GM04503 (cell line): ENCODE measurements at regions not wholly inside any gene's neighbourhood (a gene's known extent, or its start where the extent isn't known, plus 50 kb on each side); places are given as distances from the start of the nearest gene placed in this dataset.

Source experiments
- DNase-seq: peaks from one replicate; pipeline ENCODE4 v3.0.0-alpha.2; 2012; ENCODE audit warnings: low read depth

DNA sequence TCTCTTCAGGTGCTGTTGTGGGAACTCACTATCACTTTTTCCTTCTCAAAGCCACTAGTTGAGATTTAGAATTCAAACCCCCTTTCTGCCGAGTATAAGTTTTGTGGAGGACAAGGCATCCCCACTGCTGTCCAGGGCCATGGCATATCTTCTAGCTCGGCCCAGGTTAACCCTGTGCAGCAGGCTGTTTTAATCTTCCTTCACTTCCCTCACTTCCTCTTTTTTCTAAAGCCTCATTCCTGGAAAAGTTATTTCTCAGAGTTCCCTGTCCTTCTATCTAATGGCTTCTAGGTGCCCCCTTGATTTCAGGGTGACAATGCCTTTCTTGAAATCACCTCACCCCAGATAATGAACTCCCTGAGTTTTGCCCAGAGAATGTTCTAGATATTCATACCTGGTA lies 222.3 kb downstream of the SNX10 start:
- DNase-seq = no peak

DNA sequence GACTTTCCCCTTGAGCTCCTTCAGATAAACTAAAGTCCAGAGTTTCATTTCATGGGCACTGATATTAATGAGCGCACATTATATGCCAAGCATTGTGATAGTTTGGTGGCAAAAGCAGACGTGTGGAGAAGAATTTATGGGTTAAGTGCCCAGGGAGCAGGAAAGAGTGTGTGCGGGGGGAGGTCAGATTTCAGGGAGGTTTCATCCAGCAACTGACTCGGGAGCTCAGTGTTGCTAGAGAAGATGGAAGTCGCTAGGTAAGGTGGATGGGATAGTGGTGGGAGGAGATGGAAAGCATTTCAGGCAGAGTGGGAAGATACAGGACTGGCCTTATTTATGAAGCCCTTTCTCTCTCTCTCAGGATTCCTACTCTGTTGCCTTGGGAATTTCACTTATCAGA lies 223.0 kb downstream of the SNX10 start:
- no peak for DNase-seq

DNA sequence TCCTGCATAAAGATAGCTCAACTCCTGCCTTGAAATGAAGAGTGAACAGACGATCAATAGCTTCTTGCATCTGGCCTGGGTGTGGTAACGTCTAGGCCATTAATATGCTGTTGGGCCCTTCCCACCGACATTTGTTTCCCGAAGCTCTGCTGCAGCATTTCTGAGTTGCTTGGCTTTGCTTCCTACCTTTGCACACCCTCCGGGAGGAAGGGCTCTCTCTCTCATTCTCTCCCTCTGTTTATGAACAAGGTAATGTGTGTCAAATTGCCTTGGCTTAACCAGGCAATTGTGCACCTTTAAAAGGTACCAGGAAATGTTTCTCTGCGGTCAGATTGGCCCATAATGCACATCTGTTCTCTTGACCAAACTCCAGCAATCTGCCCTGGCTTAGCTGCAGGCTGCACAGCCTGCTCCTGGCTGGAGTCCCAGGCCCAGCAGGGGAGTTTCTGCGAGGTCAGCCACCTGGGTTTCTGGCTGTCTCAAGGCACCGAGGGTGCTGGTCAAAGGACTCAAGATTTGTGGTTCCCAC lies 223.7 kb downstream of the SNX10 start:
- DNase-seq = no peak

DNA sequence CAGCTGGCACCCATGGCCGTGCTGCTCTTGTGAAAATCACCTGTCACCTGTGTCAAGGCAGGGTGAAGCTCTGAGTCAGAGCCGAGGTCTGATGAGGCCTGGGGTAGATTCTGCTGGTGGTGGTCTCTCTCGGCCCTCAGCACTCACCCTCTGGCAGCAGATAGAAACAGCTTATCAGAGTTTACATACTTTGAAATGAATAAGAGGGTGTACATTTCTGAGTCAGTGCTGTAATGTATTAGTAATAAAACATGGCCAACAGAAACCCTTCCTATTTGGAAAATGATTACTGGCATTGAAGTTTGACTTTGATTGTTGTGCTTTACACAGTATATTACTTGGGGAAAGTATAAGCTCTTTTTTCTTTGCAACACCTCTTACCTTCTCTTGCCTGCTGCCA lies 228.8 kb downstream of the SNX10 start:
- DNase-seq = no peak

DNA sequence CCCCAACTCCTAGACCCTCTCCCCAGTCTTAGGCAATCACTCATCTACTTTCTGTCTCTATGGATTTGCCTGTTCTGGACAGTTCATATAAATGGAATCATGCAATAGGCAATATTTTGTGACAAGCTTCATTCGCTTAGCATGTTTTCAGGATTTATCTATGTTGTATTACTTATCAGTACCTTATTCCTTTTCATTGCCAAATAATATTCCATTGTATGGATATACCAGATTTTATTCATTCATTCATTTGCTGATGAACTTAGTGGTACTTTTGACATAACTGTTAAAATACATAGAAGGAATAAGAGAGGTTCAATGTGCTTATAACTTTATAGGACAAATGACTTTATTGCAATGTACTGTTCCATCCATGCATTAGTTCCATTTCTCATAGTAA lies 231.0 kb downstream of the SNX10 start:
- no peak for DNase-seq

DNA sequence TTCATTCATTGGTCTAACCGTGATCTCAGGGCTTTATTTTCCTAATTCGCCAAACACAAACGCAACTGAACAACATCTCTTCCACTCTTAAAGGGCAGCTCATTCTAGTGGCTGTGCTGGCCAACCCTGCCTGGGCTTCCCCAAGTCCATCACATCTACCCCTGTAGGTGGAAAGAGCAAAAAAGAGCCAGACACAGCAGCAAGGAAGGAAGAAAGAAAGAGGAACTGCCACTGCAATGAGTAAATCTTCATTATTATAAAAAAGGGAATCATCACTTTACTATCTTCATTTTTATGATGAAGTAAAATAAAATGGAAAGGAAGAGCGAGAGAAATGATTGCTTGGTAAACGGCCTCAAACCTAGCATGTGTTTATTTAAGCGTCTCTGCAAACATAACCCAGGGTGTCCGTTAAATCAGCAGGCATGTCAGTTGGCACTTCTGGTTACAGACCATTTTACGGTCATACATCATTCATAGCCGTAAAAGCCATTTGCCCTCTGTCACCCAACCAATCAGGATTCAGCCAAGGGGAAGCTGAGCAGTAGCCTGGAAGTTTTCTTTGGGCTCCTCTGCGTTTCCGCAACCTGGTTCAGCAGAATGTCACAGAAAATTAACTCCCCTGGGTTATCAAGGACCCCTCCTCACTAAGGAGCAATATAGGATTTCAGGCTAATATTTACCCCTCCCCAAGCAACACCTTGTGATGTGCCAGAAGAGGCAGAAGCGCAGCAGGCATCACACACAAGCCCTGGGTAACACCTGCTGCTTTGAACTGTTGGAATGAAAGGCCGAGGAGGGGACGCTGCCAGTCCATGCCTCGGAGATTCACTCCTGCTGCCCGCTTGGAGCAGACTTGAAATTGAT lies 234.0 kb downstream of the SNX10 start:
- no peak for DNase-seq

DNA sequence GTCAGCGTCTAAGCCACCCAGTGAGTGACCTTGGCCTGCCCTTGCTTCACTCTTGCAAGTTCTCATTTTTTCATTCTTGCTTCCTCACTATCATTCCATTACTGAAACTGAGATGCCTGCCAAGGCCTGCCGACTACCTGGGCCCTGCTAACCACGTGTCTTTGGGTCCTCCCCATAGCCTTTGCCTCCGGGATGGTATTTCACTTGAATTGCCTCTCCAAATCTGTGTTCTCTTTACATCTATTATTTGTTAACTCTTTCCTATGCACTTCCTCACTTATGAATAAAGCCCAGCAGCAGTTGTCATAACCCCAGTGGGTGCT lies 234.6 kb downstream of the SNX10 start:
- no peak for DNase-seq

DNA sequence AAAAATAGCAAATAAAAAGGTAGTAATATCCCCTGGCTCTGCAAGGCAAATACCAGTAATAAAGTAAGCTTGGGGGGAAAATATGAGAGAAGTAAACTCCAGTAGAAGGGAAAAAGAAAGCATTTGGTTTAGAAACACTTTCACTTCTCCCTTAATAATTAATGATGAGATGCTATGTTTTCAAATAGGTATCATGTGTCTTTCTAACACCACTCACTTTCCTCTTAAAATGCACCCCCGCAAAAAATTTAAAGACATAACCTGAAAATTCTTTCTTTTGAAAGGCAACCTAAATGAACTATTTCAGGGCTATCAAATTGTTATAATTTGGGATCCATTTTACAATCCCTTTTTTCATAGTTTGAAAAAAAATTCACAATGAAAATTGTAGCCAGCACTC lies 240.3 kb downstream of the SNX10 start:
- DNase-seq = no peak

DNA sequence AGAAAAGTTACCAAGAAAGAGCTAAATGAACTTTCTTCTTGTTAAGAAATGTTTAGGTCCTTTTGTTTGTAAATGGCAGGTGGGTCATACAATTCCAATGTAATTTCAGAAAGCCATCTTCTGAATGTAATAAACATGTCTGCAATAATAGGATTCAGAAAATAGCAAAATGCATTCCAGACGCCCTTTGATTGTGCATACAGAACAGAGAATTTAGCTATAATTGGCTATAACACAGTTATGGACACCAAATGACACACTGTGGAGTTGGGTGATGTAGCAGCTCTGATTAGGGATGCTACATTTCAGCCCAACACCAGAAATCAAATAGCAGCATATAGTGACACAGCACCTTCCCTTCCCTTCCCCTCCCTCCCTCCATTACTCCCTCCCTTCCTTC lies 240.8 kb downstream of the SNX10 start:
- DNase-seq = no peak

DNA sequence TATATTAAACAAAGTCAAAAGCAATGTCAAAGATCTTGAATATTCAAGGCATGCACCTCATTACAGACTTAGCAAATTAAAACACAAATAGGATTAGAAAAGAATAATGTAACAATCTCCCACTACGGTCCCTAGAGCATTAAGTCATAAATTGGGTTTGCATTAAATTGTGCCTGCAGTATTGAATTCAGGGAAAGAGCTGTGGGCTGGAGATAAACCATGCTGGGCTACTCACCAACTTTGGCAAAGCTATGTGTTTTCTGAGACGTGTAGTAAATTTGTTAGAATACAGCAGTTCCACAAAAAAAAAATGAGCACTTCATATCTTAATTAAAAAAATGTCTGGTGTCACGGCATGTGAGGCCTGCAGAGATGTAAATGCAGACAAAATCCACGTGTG lies 241.6 kb downstream of the SNX10 start:
- DNase-seq = no peak

DNA sequence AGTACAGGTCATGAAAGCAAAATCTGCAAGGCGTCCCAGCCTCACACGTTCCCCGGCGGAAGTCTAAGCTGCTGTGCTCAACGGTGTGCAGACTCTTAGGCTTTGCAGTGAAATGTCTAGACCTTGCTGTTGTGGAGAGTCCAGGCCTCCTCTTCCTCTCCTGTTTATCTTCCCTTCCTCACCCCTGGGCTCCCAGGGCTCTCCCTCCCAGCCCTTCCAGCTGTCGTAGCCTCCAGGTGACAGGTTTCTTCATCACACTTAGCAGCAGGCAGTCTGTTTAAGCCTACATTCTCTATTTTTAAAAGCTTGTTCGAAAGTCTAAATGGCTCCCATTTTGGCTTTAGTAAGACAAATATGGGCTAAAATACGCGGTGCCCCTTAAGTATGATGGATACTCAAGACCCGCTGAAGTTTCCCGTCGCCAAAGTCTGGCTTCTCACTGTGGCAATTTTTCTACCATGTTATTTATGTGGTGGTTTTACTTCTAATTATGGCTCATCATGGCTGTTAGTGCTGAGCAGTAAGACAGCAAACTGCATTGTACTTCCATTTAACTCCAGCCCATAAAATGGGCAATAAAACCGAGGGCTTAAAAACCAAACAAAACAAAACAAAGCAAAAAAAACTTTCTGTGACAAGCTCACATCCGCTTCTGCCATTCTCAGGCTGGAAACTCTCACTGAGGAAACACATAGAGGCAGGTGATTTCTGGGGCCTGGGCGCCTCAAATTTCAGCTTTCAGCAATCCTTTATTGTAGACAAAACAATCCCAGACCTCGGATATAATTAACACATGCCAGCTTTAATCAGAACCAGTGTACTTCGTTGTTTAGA lies 243.2 kb downstream of the SNX10 start:
- no peak for DNase-seq

DNA sequence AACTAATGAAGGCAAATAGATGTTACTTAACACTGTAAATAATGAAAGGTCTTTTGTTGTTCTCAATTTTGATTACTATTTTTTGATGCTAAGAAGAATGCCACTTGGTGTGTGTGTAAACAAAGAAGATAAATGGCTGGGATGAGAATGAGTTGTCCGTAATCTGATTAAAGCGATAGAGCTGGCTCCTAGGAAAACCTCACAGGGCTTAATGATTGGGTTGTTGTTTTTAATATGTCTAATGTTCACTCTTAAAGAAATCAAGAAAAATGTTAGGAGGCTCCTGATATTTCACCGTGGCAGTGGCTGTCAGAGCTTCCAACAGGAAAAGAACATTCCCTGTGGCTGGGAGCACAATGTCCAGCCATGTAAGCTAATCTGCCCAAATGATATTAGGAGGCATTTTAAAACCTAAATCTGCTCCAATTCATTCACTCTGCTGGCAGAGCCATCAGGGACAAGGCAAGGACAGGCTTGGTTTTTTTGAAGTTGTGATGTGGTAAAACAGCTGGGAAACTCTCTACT lies 243.9 kb downstream of the SNX10 start:
- no peak for DNase-seq

DNA sequence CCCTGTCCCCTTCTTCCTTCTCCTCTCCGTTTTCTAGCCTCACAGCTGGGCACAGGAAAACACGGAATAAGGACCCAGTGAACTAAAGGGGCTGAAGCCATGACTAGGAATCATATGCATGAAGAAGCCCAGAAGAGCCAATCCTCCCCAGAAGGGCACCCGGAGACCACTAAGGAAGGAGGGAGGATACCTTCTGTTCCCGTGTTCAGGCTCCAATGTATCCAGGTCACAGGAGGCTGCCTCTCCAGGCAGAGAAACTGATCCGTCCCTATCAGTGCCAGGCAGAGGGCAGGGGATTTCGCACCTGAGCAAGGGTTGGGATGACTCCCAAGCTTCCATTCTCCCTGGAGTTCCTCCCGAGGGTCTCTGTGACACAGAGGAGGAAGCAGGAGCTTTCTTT lies 246.6 kb downstream of the SNX10 start:
- no peak for DNase-seq

DNA sequence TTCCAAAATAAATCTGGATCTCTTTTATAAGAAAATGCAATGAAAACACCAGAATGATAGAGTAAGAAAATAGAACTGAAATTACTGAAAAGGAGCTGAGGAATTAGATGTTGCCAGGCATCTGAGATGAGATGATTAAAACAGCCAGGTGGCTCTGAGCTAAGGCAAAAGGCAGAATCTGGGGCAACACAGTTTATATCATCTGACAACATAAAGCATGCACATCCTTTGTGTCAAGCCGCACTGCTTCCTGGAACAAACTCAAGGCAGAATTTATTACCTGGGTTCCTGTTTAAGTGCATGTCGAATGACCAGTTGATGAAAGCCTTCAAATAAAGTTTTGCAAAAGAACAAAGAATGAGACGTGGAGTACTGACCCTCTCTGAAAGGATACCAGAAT lies 247.0 kb downstream of the SNX10 start:
- no peak for DNase-seq

DNA sequence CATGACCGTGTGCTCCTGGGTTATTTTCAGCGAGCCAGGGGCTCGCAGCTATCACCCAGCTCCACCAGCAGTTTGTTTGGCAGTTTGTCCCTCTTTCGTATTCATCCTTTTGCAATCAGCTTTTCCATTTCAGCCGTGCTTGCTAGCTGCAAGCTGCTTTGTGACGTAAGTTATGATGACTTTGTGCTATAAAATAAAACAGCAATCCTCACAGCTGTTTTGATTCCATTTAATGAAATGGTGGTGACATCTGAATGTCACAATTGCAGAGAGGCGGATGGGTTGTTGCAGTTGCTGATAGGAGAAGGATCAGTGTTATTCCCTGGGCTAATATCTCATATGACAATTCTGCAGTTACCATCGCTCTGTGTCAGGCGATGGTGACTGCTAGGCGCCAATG lies 251.7 kb downstream of the SNX10 start:
- no peak for DNase-seq

DNA sequence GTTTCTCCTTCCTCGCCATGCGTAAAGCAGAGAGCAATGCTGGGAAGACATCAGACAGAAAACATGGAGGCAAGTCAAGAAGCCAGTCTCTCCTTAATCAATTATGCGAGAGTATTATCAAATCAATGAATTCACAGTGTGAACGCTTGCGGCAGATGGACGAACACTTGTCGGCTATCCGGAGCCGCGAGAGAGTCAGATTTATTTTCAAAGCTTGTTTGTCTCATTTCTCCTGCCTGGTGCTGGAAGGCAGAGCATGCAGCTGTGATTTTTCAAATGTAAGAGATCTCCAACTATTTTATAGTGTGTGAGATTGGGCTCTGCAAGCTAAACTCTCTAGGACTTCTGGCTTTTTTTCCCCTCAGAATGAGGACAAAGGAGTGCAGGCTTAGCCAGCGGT lies 252.3 kb downstream of the SNX10 start:
- DNase-seq = no peak

DNA sequence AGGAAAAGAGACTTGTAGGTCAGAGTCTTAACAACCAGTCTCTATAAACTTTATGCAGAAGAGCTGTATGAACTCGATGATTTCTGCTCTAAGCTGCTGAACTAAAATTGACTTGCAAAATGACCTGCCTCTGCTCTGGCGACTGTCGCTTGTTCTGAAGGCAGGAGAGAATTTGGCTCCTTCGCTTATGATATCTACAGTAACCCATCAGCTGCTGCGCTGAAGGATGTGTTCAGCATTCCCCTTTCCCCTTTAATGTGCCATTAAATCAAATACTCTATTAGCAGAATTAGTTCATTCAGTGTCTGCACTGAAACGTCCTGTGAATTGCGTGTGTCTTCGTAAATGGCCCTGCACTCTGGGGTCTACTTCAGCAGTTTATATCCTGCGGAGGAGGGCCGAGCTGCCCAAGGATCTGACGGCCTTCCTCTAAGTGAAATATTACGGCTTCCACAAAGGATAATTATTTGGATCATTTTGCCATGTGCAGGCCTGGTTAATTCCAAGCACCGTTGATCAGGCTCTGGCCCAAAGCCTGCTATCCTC lies 254.9 kb downstream of the SNX10 start:
- no peak for DNase-seq

DNA sequence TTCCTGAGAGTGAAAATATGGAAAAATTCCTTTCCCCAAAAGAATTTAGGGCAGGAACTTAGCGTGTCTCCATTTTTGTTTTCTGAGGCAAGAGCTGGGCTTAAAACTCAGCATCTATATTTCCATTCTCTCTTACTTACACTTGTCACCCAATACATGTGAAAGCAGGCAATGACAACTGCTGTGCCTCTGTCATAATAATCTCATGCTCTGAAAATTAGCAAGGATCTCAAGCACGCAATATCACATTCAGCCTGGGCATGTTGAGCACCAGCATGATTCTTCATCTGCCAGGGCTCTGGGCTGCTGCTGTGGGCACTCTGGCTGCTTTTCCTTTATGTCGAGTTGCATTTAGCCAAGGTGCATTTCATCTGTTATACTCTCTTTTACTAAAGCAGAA lies 255.5 kb downstream of the SNX10 start:
- no peak for DNase-seq

DNA sequence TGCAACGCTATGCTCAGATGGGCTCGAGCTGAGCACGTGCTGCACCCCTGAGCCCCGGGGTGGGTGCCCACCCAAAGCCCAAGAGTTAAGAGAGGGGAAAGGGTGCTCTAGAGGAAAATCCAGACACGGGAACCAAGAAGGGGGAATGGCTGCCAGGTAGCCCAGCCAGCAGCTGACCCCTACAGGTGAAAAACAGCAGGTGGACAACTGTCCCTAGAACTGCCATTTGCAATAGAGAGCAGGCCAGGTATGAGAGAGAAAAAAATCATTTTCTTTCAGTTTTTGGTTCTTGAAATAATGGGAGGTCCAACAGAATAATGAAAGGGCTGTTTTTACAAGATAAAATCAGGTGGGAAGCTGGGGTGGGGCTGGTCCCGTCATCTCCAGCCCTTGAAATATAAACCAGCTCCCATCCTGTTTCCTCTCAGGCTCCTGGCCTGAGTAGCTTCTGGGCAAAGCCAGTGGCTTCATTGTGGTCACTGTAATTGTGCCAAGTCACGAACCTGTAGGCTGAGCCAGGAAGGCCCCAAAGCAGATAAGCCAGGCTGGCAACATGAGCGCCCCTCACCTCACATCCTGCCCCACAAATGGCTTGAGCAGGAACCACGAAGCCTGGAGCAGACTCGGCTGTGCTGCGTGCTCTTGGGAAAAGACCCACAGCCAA lies 257.8 kb downstream of the SNX10 start:
- DNase-seq = no peak

DNA sequence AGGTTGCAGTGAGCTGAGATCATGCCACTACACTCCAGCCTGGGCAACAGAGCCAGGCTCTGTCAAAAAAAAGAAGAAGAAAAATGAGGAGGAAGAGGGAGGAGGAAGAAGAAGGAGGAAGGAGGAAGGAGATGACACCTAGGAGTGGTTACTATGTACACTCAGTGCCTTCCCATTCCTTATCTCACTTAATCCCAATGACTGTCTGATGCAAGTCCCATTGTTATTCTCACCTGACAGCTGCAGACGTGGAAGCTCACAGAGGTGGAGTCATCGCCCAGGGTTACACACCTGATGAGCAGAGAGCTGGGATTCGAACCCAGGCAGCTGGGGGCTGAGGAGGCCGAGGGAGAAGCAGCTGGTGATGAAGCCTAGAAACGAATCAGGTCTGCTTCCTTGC lies 258.8 kb downstream of the SNX10 start:
- no peak for DNase-seq

DNA sequence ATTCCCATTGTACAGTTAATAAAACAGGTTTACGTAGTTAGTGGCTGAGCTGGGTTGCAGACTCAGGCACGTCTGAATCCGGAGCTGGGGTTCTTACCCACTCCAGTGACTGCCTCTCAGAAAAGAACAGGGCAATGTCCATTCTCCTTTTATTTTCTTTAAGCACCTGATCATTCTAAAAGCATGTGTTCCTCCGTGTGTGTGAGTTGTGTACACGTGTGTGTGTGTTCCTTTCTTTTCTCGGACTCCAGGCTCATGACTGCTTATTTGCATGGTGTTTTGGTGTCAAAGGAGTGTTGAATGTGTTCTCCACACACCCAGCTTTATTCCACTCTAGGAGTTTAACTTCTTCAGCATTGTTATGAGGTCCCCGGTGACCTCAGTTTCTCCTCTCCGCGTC lies 260.1 kb downstream of the SNX10 start:
- no peak for DNase-seq

DNA sequence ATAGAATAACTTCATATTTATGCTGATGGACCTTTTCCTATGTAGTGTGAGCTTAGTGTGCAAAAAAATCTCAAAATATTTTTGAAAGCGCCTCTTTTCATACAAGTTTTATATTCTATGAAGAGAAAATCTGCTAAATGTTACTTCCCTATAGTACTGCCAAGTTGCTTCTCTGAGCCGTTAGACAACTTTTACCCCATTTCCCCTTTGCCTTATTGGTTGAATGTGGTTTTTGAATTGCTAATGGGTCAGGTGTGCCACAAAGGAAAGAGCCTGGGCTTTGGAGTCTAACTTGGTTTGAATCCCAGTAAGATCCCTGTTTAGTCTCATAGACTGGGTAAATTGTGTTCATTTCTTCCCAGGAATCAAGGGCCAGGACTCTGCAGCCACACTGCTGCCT lies 261.5 kb downstream of the SNX10 start:
- DNase-seq = no peak
